Esophagus mucosa (tissue), 1 donor: ENCODE measurements at regions not wholly inside any gene's neighbourhood (a gene's known extent, or its start where the extent isn't known, plus 50 kb on each side); places are given as distances from the start of the nearest gene placed in this dataset.

Source experiments
- ATAC-seq: fragments of 200-7000 bp; cut with Tn5 transposase; one replicate; pipeline ENCODE4 v1.9.1; 2020
- donor health status: DM: yes; HTN: yes; CAD: no.

GRCh38 chr2:199707593-199708185 lies 143.3 kb downstream of the FTCDNL1 start:
- no peak for ATAC-seq

GRCh38 chr2:199705538-199705937 lies 145.5 kb downstream of the FTCDNL1 start:
- ATAC-seq: no peak

- ATAC-seq: peak; percentile 64
These were observed 146.4 kb downstream of the FTCDNL1 start for GRCh38 chr2:199704358-199705238.

GRCh38 chr2:199703199-199703598 lies 147.8 kb downstream of the FTCDNL1 start:
- ATAC-seq: no peak

- no peak for ATAC-seq
These were observed 153.5 kb downstream of the FTCDNL1 start for GRCh38 chr2:199697469-199697868.

GRCh38 chr2:199696048-199696447 lies 154.9 kb downstream of the FTCDNL1 start:
- ATAC-seq: no peak

- no peak for ATAC-seq
These were observed 157.1 kb downstream of the FTCDNL1 start for GRCh38 chr2:199693861-199694260.

- no peak for ATAC-seq
These were observed 158.5 kb downstream of the FTCDNL1 start for GRCh38 chr2:199692489-199692888.

- ATAC-seq: no peak
These were observed 160.8 kb downstream of the FTCDNL1 start for GRCh38 chr2:199690225-199690624.

- no peak for ATAC-seq
These were observed 165.3 kb downstream of the FTCDNL1 start for GRCh38 chr2:199685669-199686068.

GRCh38 chr2:199684832-199685231 lies 166.2 kb downstream of the FTCDNL1 start:
- ATAC-seq: no peak

- no peak for ATAC-seq
These were observed 166.8 kb downstream of the FTCDNL1 start for GRCh38 chr2:199684168-199684567.

GRCh38 chr2:199682001-199682400 lies 169.0 kb downstream of the FTCDNL1 start:
- ATAC-seq: no peak

GRCh38 chr2:199680482-199680881 lies 170.5 kb downstream of the FTCDNL1 start:
- ATAC-seq: no peak

GRCh38 chr2:199679883-199680282 lies 171.1 kb downstream of the FTCDNL1 start:
- ATAC-seq: no peak

GRCh38 chr2:199677881-199678280 lies 173.1 kb downstream of the FTCDNL1 start:
- no peak for ATAC-seq

GRCh38 chr2:199668645-199669044 lies 182.3 kb downstream of the FTCDNL1 start:
- no peak for ATAC-seq

- no peak for ATAC-seq
These were observed 187.8 kb downstream of the FTCDNL1 start for GRCh38 chr2:199663157-199663556.

GRCh38 chr2:199662255-199662654 lies 188.7 kb downstream of the FTCDNL1 start:
- ATAC-seq: no peak

GRCh38 chr2:199660167-199660566 lies 190.8 kb downstream of the FTCDNL1 start:
- no peak for ATAC-seq

- ATAC-seq: no peak
These were observed 191.8 kb downstream of the FTCDNL1 start for GRCh38 chr2:199659207-199659606.

GRCh38 chr2:199646439-199646838 lies 188.7 kb upstream of the SATB2 start:
- ATAC-seq: no peak

- no peak for ATAC-seq
These were observed 173.4 kb upstream of the SATB2 start for GRCh38 chr2:199631129-199631528.

- no peak for ATAC-seq
These were observed 171.6 kb upstream of the SATB2 start for GRCh38 chr2:199629301-199629700.
